HG03457 (cell line): ENCODE measurements at regions not wholly inside any gene's neighbourhood (a gene's known extent, or its start where the extent isn't known, plus 50 kb on each side); places are given as distances from the start of the nearest gene placed in this dataset.
"Not testable (repeated sequence)": the region's sequence is repeated elsewhere in the genome, so short reads cannot be mapped to it uniquely, and the experiment has no call there.

Source experiments
- ATAC-seq: cut with Tn5 transposase; IDR thresholded peaks from one replicate; pipeline ENCODE4 v1.9.1; 2021; ENCODE audit warnings: moderate number of reproducible peaks; ENCODE audit not compliant: unreplicated experiment

DNA sequence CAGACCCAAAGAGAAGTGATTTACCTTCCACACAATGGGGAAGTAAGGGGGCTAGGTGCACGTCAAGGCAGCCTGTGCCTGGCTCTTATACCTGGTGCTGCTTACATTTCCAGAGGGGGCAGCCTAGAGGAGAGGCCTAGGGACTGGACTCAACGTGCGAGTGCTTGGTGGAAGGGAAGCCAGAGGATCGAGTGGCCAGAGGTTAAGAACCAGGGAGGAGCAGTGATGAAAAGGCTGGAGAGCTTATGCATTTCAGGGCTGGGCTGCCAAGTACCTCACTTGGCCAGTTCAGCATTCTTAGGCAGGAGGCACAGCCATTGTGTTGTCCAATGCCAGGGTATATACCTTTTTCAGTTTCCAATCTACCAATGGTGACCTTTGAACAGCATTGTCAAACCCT lies 77.4 kb downstream of the LAT start:
- not testable (repeated sequence) for ATAC-seq

DNA sequence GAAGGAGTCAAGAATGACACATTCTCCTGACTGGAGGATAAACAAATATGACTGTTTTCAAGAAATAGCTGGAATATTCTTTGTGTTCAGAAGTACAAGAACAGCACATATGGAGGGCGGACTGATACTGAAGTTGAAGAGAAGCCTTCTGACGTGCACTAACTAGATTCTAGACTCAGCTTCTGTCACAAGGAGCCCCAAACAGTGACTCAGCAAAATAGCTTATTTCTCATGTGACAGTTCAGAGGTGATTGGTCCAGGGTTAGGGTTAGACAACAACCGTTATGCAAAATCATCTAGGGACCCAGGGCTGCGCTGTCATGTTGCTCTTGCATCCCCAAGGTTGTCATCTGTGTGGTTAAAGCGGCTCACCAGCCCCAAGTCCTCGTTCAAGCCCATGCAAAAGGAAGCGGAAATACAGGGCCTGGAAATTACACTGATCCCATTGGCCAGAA lies 76.6 kb downstream of the LAT start:
- ATAC-seq = not testable (repeated sequence)

- not testable (repeated sequence) for ATAC-seq
These were observed 75.4 kb downstream of the LAT start for GRCh38 chr16:29060022-29060810.

DNA sequence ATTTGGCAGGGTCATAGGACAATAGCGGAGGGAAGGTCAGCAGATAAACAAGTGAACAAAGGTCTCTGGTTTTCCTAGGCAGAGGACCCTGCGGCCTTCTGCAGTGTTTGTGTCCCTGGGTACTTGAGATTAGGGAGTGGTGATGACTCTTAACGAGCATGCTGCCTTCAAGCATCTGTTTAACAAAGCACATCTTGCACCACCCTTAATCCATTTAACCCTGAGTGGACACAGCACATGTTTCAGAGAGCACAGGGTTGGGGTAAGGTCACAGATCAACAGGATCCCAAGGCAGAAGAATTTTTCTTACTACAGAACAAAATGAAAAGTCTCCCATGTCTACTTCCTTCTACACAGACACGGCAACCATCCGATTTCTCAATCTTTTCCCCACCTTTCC lies 74.7 kb downstream of the LAT start:
- not testable (repeated sequence) for ATAC-seq
